ENCODE measurements at regions not wholly inside any gene's neighbourhood (a gene's known extent, or its start where the extent isn't known, plus 50 kb on each side); places are given as distances from the start of the nearest gene placed in this dataset.

DNA sequence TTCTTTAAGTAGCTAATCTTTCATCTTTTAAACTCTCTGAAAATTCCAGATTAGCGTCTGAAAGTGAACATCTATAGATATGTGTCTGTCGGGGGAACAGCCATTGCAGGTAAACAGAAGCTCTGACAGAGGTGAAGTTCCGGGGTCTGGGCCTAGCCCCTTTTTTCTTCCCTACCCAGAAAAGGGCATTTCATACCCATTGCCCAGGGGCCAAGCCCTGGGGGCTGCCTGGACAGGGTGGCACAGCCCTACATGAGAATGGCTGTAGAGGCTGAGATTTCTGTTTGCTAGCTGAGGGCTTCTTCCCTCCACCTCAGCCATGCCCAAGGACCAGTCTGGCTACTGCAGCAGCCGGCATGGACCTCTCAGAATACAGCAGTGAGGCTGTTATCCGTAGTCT, 327.0 kb upstream of the PLET1 start:
- TF ChIP-seq FOXM1 (IDR thresholded peaks at IDR 0.05; ENCODE audit: borderline replicate concordance), result no peak
- TF ChIP-seq SP1 (IDR thresholded peaks at IDR 0.05), result no peak
- no peak for TF ChIP-seq SUZ12 (IDR thresholded peaks at IDR 0.05)
- no peak for TF ChIP-seq ARNT (IDR thresholded peaks at IDR 0.05)
- TF ChIP-seq NFRKB (IDR thresholded peaks at IDR 0.05), result no peak
- TF ChIP-seq ELF4 (IDR thresholded peaks at IDR 0.05), result no peak
- no peak for TF ChIP-seq L3MBTL2 (conservative IDR thresholded peaks at IDR 0.05)
- TF ChIP-seq TARDBP (IDR thresholded peaks at IDR 0.05), result no peak
- no peak for TF ChIP-seq LEF1 (IDR thresholded peaks at IDR 0.05; ENCODE audit: borderline replicate concordance)
- no peak for TF ChIP-seq CTBP1 (IDR thresholded peaks at IDR 0.05; ENCODE audit: borderline replicate concordance)
- TF ChIP-seq ZNF384 (IDR thresholded peaks at IDR 0.05), result no peak
